IMR-90 (cell line): ENCODE measurements at regions not wholly inside any gene's neighbourhood (a gene's known extent, or its start where the extent isn't known, plus 50 kb on each side); places are given as distances from the start of the nearest gene placed in this dataset.
A peak's percentile ranks its signal among the peaks of the same experiment; 100 is the strongest.

ENCODE experiments used
- ATAC-seq: fragments of 200-7000 bp; cut with Tn5 transposase; 2 replicates; pipeline ENCODE4 v1.9.1; 2020; ENCODE audit warnings: low read depth, mild to moderate bottlenecking, moderate library complexity
- BruUV-seq: library from RNA; stranded (reverse); fragments of 400-500 nt; replicated peaks from 2 replicates; lab custom pipeline; 2021; lab: Mats Ljungman, UMichigan
- CTCF ChIA-PET: fragments of 300-600 bp; formaldehyde crosslinking; extraction: SDS; loops from one replicate; lab custom pipeline; 2021; ENCODE audit warnings: antibody characterized with exemption; lab: Yijun Ruan, JAX
- POLR2A ChIA-PET: fragments of 300-600 bp; sonication (Branson Sonifier 250); formaldehyde crosslinking; loops from one replicate; lab custom pipeline; 2022; ENCODE audit warnings: antibody characterized with exemption; ENCODE audit not compliant: unreplicated experiment; lab: Charles Lee
- DNase-seq: peaks from one replicate; pipeline ENCODE4 v3.0.0; 2013
- H2AFZ ChIP-seq: replicated peaks from 2 replicates; pipeline ENCODE3; 2013; ENCODE audit warnings: low read length, mild to moderate bottlenecking; ENCODE audit not compliant: poor library complexity
- H2AK5ac ChIP-seq: 2 replicates; pipeline ENCODE4 v1.6.1; 2013; ENCODE audit warnings: low read depth, low read length, inconsistent platforms
- H2AK9ac ChIP-seq: replicated peaks from 2 replicates; pipeline ENCODE3; 2013; ENCODE audit warnings: mild to moderate bottlenecking, low read depth, low read length, moderate library complexity; ENCODE audit not compliant: poor library complexity
- H2BK120ac ChIP-seq: 2 replicates; pipeline ENCODE4 v1.6.1; 2013; ENCODE audit warnings: low read depth, low read length, inconsistent platforms
- H2BK15ac ChIP-seq: 3 replicates; pipeline ENCODE4 v1.6.1; 2013; ENCODE audit warnings: low read depth, low read length, inconsistent platforms
- H2BK20ac ChIP-seq: 2 replicates; pipeline ENCODE4 v1.6.1; 2013; ENCODE audit warnings: low read depth, mild to moderate bottlenecking, inconsistent platforms, low read length, moderate library complexity
- H2BK5ac ChIP-seq: 2 replicates; pipeline ENCODE4 v1.6.1; 2013; ENCODE audit warnings: mild to moderate bottlenecking, low read depth, low read length, inconsistent platforms; ENCODE audit not compliant: poor library complexity, severe bottlenecking
- H3K14ac ChIP-seq: replicated peaks from 2 replicates; pipeline ENCODE4 v1.6.1; 2013; ENCODE audit warnings: low read depth, low read length, inconsistent platforms
- H3K18ac ChIP-seq: 2 replicates; pipeline ENCODE4 v1.6.1; 2013; ENCODE audit warnings: low read depth, low read length, control low read depth
- H3K23ac ChIP-seq: 2 replicates; pipeline ENCODE4 v1.6.1; 2013; ENCODE audit warnings: low read depth, low read length, inconsistent platforms
- H3K27ac ChIP-seq: 2 replicates; pipeline ENCODE4 v1.5.1; 2013; ENCODE audit warnings: mild to moderate bottlenecking, control low read depth, low read length; ENCODE audit not compliant: insufficient read depth
- H3K27me3 ChIP-seq: 2 replicates; pipeline ENCODE4 v1.6.1; 2013; ENCODE audit warnings: low read length; ENCODE audit not compliant: control insufficient read depth, insufficient read depth
- H3K36me3 ChIP-seq: 2 replicates; pipeline ENCODE4 v1.6.1; 2013; ENCODE audit warnings: low read length, mixed read lengths; ENCODE audit not compliant: control insufficient read depth, insufficient read depth
- H3K4ac ChIP-seq: 2 replicates; pipeline ENCODE4 v1.6.1; 2013; ENCODE audit warnings: low read depth, low read length, inconsistent platforms
- H3K4me1 ChIP-seq: 2 replicates; pipeline ENCODE4 v1.6.1; 2013; ENCODE audit warnings: low read length, mixed read lengths; ENCODE audit not compliant: control insufficient read depth, insufficient read depth
- H3K4me2 ChIP-seq: 2 replicates; pipeline ENCODE4 v1.6.1; 2013; ENCODE audit warnings: low read depth, mild to moderate bottlenecking, control low read depth, low read length, moderate library complexity
- H3K4me3 ChIP-seq: 2 replicates; pipeline ENCODE4 v1.5.1; 2013; ENCODE audit warnings: low read depth, mild to moderate bottlenecking, control low read depth, low read length, moderate library complexity; ENCODE audit not compliant: insufficient read depth
- H3K56ac ChIP-seq: 2 replicates; pipeline ENCODE4 v1.6.1; 2013; ENCODE audit warnings: low read length, inconsistent platforms; ENCODE audit not compliant: insufficient read depth; ENCODE audit errors: extremely low read depth
- H3K79me1 ChIP-seq, 2 experiments: 2 replicates each; pipeline ENCODE4 v1.6.1; 2013; ENCODE audit warnings: low read length in 2 of 2, inconsistent platforms in 1 of 2, low read depth in 1 of 2
- H3K9ac ChIP-seq: 2 replicates; pipeline ENCODE4 v1.6.1; 2013; ENCODE audit warnings: low read depth, low read length, control low read depth
- H3K9me1 ChIP-seq: 2 replicates; pipeline ENCODE4 v1.6.1; 2013; ENCODE audit warnings: low read length, inconsistent platforms; ENCODE audit not compliant: insufficient read depth
- H3K9me3 ChIP-seq: 2 replicates; pipeline ENCODE4 v1.6.1; 2013; ENCODE audit warnings: low read length; ENCODE audit not compliant: control insufficient read depth, insufficient read depth
- H4K20me1 ChIP-seq: 2 replicates; pipeline ENCODE4 v1.6.1; 2013; ENCODE audit warnings: low read length, inconsistent platforms; ENCODE audit not compliant: insufficient read depth
- H4K5ac ChIP-seq: 2 replicates; pipeline ENCODE4 v1.6.1; 2013; ENCODE audit warnings: mild to moderate bottlenecking, low read depth, low read length, control low read depth
- H4K8ac ChIP-seq, 2 experiments: 2 replicates each; pipeline ENCODE4 v1.6.1; 2013; ENCODE audit warnings: low read depth in 2 of 2, low read length in 2 of 2, control low read depth in 1 of 2, inconsistent platforms in 1 of 2
- H4K91ac ChIP-seq: 2 replicates; pipeline ENCODE4 v1.6.1; 2013; ENCODE audit warnings: low read depth, low read length, inconsistent platforms; ENCODE audit not compliant: insufficient read depth
- BHLHE40 ChIP-seq: fragments of 150-350 bp; IDR thresholded peaks from 2 replicates; pipeline ENCODE4 v1.6.1; 2016; ENCODE audit warnings: mild to moderate bottlenecking, low read depth, low read length
- CHD1 ChIP-seq: IDR thresholded peaks from 2 replicates; pipeline ENCODE4 v1.6.1; 2012; ENCODE audit warnings: low read depth, low read length, improper control_type of control experiment
- MAFK ChIP-seq: IDR thresholded peaks from 2 replicates; pipeline ENCODE4 v1.6.1; 2012; ENCODE audit warnings: low read depth, low read length, improper control_type of control experiment
- MXI1 ChIP-seq: IDR thresholded peaks from 2 replicates; pipeline ENCODE4 v1.6.1; 2012; ENCODE audit warnings: low read depth, mild to moderate bottlenecking, low read length, moderate library complexity, borderline replicate concordance
- POLR2A ChIP-seq: IDR thresholded peaks from 2 replicates; pipeline ENCODE4 v1.6.1; 2012; ENCODE audit warnings: mild to moderate bottlenecking, low read depth, low read length
- RCOR1 ChIP-seq: IDR thresholded peaks from 2 replicates; pipeline ENCODE4 v1.6.1; 2012; ENCODE audit warnings: mild to moderate bottlenecking, low read length, improper control_type of control experiment; ENCODE audit not compliant: insufficient replicate concordance
- SMC3 ChIP-seq: fragments of 150-350 bp; IDR thresholded peaks from 2 replicates; pipeline ENCODE4 v1.6.1; 2016; ENCODE audit warnings: low read depth, mild to moderate bottlenecking, antibody characterized with exemption, low read length, moderate library complexity
- WGBS, 2 experiments: methylation state at CpG; one replicate each; pipeline versions ENCODE4 v1.1.5 to v1.1.7; 2013; ENCODE audit warnings: missing lambda C conversion rate in 2 of 2; ENCODE audit not compliant: insufficient read length in 1 of 2; ENCODE audit errors: extremely low coverage in 2 of 2; 5-methylcytosine and 5-hydroxymethylcytosine counted together
- dilution Hi-C: fragments of 300-500 bp; cut with HindIII; formaldehyde crosslinking; loops from one replicate; pipeline ENCODE4 v1.14.3; 2018; ENCODE audit warnings: low sequenced_read_pairs; ENCODE audit not compliant: unreplicated experiment
- in situ Hi-C: fragments of 300-500 bp; cut with MboI; formaldehyde crosslinking; loops from 3 replicates; pipeline ENCODE4 v1.14.3; 2019; ENCODE audit warnings: low sequenced_read_pairs, inconsistent platforms, mixed read lengths
- intact Hi-C: fragments of 100-400 bp; cut with micrococcal nuclease; formaldehyde crosslinking; loops from 2 replicates; pipeline ENCODE4 v1.10.0; 2022
- TF ChIP-seq, protein P1 (sequence below): fragments of 150-350 bp; IDR thresholded peaks from 2 replicates; pipeline ENCODE4 v1.6.1; 2016; ENCODE audit warnings: low read depth, mild to moderate bottlenecking, low read length, moderate library complexity, borderline replicate concordance
- TF ChIP-seq, protein P2 (sequence below): fragments of 150-350 bp; IDR thresholded peaks from 2 replicates; pipeline ENCODE4 v1.6.1; 2017; ENCODE audit warnings: mild to moderate bottlenecking, antibody characterized with exemption, low read length, low read depth
- TF ChIP-seq, protein P3 (sequence below): conservative IDR thresholded peaks from 2 replicates; pipeline ENCODE4 v1.5.1; 2012; ENCODE audit warnings: mild to moderate bottlenecking, low read depth, low read length, improper control_type of control experiment

DNA sequence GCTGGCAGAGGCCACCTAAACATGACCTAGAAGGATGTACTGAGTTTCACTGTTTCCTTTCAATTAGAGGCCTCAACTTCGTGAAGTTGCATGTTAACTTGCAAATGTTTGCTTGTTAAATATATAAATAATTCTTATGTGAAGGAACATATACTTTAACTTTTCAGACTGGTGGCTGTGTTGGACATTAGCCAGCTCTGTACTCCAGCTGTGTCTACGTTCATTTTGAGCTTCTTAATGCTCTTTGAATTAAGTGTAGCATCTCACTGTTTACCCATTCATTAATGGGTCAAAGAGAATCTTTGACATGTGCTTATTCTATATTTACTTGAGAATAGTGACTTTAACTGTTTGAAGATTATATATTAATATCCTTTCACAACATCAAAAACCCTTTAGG, 823.2 kb upstream of the ID2 start:
- Histone ChIP-seq H2BK15ac (no peak overlapping the region), H3K56ac (no peak overlapping the region), H4K8ac (no peak overlapping the region; a peak in 1 of 4 replicates), H4K5ac (no peak overlapping the region; the same call in 1 of the 2 replicates), H4K91ac (no peak overlapping the region), H4K20me1 (no peaks in the 10 kb centered on the region), H2BK120ac (0 out of 2 replicates have a peak overlapping the region, but pooled peaks have one; percentile 28), H3K4me2 (no peak overlapping the region), H3K79me1 (no peaks in the 10 kb centered on the region), H3K9me1 (peaks cover 6% of the 10 kb centered on the region; the same call in 1 of the 2 replicates), H2AK5ac (no peak overlapping the region), H3K27ac (no peak overlapping the region), H3K9me3 (no peaks in the 10 kb centered on the region), H3K14ac (peak overlapping the region; percentile 51; the same call in 1 of the 2 replicates), H2AK9ac (no peak overlapping the region), H3K23ac (no peak overlapping the region), H3K27me3 (no peaks in the 10 kb centered on the region), H3K4ac (peak overlapping the region; percentile 23), H3K36me3 (no peaks in the 10 kb centered on the region), H3K9ac (no peak overlapping the region), H3K18ac (no peak overlapping the region), H2AFZ (no peak overlapping the region), H3K4me1 (peaks cover 11% of the 10 kb centered on the region; the same call in 1 of the 2 replicates), H2BK5ac (peak overlapping the region; percentile 8), H3K4me3 (no peak overlapping the region), H2BK20ac (peak overlapping the region; percentile 63)
- no CpG with 5 or more reads among the region's 2 CpGs for whole genome bisulfite sequencing, 2 experiments
- BruUV-seq, result no TSS peak
- intact Hi-C loops (no loop called here), dilution Hi-C loops (no loop called here), in situ Hi-C loops (no loop called here)
- POLR2A ChIA-PET, result no interaction called here
- CTCF ChIA-PET, result no interaction called here
- DNase-seq, result no peak
- TF ChIP-seq MAFK (no peak), CHD1 (no peak), MXI1 (no peak), SMC3 (no peak), BHLHE40 (no peak), RCOR1 (no peak), POLR2A (no peak)
- TF ChIP-seq, protein P1, sequence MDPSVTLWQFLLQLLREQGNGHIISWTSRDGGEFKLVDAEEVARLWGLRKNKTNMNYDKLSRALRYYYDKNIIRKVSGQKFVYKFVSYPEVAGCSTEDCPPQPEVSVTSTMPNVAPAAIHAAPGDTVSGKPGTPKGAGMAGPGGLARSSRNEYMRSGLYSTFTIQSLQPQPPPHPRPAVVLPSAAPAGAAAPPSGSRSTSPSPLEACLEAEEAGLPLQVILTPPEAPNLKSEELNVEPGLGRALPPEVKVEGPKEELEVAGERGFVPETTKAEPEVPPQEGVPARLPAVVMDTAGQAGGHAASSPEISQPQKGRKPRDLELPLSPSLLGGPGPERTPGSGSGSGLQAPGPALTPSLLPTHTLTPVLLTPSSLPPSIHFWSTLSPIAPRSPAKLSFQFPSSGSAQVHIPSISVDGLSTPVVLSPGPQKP, result no peak
- TF ChIP-seq, protein P2, sequence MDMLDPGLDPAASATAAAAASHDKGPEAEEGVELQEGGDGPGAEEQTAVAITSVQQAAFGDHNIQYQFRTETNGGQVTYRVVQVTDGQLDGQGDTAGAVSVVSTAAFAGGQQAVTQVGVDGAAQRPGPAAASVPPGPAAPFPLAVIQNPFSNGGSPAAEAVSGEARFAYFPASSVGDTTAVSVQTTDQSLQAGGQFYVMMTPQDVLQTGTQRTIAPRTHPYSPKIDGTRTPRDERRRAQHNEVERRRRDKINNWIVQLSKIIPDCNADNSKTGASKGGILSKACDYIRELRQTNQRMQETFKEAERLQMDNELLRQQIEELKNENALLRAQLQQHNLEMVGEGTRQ, result no peak
- TF ChIP-seq, protein P3, sequence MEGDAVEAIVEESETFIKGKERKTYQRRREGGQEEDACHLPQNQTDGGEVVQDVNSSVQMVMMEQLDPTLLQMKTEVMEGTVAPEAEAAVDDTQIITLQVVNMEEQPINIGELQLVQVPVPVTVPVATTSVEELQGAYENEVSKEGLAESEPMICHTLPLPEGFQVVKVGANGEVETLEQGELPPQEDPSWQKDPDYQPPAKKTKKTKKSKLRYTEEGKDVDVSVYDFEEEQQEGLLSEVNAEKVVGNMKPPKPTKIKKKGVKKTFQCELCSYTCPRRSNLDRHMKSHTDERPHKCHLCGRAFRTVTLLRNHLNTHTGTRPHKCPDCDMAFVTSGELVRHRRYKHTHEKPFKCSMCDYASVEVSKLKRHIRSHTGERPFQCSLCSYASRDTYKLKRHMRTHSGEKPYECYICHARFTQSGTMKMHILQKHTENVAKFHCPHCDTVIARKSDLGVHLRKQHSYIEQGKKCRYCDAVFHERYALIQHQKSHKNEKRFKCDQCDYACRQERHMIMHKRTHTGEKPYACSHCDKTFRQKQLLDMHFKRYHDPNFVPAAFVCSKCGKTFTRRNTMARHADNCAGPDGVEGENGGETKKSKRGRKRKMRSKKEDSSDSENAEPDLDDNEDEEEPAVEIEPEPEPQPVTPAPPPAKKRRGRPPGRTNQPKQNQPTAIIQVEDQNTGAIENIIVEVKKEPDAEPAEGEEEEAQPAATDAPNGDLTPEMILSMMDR, result no peak
- ATAC-seq, result no peak
